ENCODE measurements at regions not wholly inside any gene's neighbourhood (a gene's known extent, or its start where the extent isn't known, plus 50 kb on each side); places are given as distances from the start of the nearest gene placed in this dataset.

GRCh38 chr13:97165502-97166425 lies 56.4 kb upstream of the MBNL2 start:
- no peaks in the 10 kb centered on the region for H3K9me3 ChIP-seq (ENCODE audit: control extremely low read depth in 1 of 5, control insufficient read depth in 4 of 5, insufficient read depth in 2 of 5, low read depth in 1 of 5, low read length in 4 of 5)
- ChIA-PET CTCF (no interaction called here), POLR2A (no interaction called here)
- no peak for DNase-seq
- H3K4me1 ChIP-seq (ENCODE audit: control extremely low read depth in 1 of 4, control insufficient read depth in 4 of 4, insufficient read depth in 4 of 4, low read length in 3 of 4) = no peaks in the 10 kb centered on the region
- H3K4me3 ChIP-seq (ENCODE audit: control insufficient read depth in 1 of 7, extremely low read depth in 1 of 7, insufficient read depth in 4 of 7, low read depth in 2 of 7, low read length in 6 of 7) = no peak overlapping the region
- no CpG with 5 or more reads among the region's 2 CpGs for WGBS (ENCODE audit: insufficient coverage)
- no peaks in the 10 kb centered on the region for H3K36me3 ChIP-seq (ENCODE audit: control insufficient read depth in 4 of 4, insufficient read depth in 4 of 4, low read length in 3 of 4)
- no peak overlapping the region for H3K27ac ChIP-seq (ENCODE audit: insufficient read depth in 1 of 2, low read depth in 1 of 2, low read length in 2 of 2, poor library complexity in 1 of 2, severe bottlenecking in 2 of 2)
- no peaks in the 10 kb centered on the region for H3K27me3 ChIP-seq (replicated peaks in 2 of 5; ENCODE audit: control insufficient read depth in 4 of 5, insufficient read depth in 5 of 5, low read length in 4 of 5)

- Histone ChIP-seq H3K4me1 (ENCODE audit: control extremely low read depth in 1 of 4, control insufficient read depth in 4 of 4, insufficient read depth in 4 of 4, low read length in 3 of 4) (no peaks in the 10 kb centered on the region), H3K27ac (ENCODE audit: insufficient read depth in 1 of 2, low read depth in 1 of 2, low read length in 2 of 2, poor library complexity in 1 of 2, severe bottlenecking in 2 of 2) (no peak overlapping the region), H3K4me3 (ENCODE audit: control insufficient read depth in 1 of 7, extremely low read depth in 1 of 7, insufficient read depth in 4 of 7, low read depth in 2 of 7, low read length in 6 of 7) (no peak overlapping the region), H3K9me3 (ENCODE audit: control extremely low read depth in 1 of 5, control insufficient read depth in 4 of 5, insufficient read depth in 2 of 5, low read depth in 1 of 5, low read length in 4 of 5) (peaks cover 0 to 10% (median 4%) of the 10 kb centered on the region in 5 experiments), H3K36me3 (ENCODE audit: control insufficient read depth in 4 of 4, insufficient read depth in 4 of 4, low read length in 3 of 4) (no peaks in the 10 kb centered on the region), H3K27me3 (replicated peaks in 2 of 5; ENCODE audit: control insufficient read depth in 4 of 5, insufficient read depth in 5 of 5, low read length in 4 of 5) (peaks cover 0 to 4% (median 0%) of the 10 kb centered on the region in 5 experiments)
- ChIA-PET CTCF (no interaction called here), POLR2A (no interaction called here)
- no peak for DNase-seq
- no CpG with 5 or more reads among the region's 2 CpGs for WGBS (ENCODE audit: insufficient coverage)
These were observed 51.0 kb upstream of the MBNL2 start for GRCh38 chr13:97171136-97171535.
